ENCODE measurements at regions not wholly inside any gene's neighbourhood (a gene's known extent, or its start where the extent isn't known, plus 50 kb on each side); places are given as distances from the start of the nearest gene placed in this dataset.

DNA sequence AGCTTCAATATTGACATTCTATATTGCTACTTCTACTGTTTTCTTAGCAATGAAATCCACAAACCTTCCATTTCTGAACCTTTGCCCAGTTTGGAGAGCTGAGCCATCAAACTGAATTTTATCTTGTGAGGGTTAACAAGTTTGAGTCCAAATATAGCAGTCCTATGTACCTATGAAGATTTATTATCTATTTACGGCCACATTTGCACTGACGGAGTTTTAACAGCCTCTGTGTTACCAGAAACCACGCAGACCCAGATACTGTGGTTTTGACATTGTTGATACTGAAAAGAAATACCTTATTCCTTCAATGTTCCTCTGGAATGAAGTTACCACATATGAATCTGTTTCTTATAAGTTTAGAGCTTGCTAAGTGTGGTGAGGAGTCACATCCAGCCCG lies 172.6 kb downstream of the FGFR2 start:
- no peak overlapping the region for H3K27ac ChIP-seq
- no peak for DNase-seq (ENCODE audit: low spot score)
- TF ChIP-seq, protein P1, sequence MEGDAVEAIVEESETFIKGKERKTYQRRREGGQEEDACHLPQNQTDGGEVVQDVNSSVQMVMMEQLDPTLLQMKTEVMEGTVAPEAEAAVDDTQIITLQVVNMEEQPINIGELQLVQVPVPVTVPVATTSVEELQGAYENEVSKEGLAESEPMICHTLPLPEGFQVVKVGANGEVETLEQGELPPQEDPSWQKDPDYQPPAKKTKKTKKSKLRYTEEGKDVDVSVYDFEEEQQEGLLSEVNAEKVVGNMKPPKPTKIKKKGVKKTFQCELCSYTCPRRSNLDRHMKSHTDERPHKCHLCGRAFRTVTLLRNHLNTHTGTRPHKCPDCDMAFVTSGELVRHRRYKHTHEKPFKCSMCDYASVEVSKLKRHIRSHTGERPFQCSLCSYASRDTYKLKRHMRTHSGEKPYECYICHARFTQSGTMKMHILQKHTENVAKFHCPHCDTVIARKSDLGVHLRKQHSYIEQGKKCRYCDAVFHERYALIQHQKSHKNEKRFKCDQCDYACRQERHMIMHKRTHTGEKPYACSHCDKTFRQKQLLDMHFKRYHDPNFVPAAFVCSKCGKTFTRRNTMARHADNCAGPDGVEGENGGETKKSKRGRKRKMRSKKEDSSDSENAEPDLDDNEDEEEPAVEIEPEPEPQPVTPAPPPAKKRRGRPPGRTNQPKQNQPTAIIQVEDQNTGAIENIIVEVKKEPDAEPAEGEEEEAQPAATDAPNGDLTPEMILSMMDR (IDR thresholded peaks at IDR 0.05) = no peak
- no peak overlapping the region for H3K4me3 ChIP-seq

DNA sequence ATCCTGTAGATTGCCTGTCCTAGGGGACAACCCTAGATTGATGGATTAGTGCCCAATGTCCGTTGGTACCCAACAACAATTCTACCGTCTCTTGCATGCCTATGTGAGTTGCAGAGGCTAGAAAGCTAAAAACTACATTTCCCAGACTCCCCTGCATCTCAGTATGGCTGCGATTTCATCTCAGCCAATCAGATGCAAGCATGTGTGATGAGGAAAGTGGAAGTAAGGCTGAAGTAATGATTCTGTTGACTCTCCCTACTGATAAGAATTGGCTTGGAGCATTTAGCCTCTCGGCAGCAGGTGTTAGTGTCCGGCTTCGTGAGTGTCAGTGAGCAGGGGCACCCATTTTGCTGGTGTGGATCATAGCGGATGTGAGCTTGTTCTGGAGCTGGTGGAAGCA lies 171.9 kb downstream of the FGFR2 start:
- no peak for DNase-seq (ENCODE audit: low spot score)
- no peak overlapping the region for H3K27ac ChIP-seq
- no peak overlapping the region for H3K4me3 ChIP-seq
- TF ChIP-seq, protein P1 (IDR thresholded peaks at IDR 0.05) = no peak
